ENCODE measurements at regions not wholly inside any gene's neighbourhood (a gene's known extent, or its start where the extent isn't known, plus 50 kb on each side); places are given as distances from the start of the nearest gene placed in this dataset.

DNA sequence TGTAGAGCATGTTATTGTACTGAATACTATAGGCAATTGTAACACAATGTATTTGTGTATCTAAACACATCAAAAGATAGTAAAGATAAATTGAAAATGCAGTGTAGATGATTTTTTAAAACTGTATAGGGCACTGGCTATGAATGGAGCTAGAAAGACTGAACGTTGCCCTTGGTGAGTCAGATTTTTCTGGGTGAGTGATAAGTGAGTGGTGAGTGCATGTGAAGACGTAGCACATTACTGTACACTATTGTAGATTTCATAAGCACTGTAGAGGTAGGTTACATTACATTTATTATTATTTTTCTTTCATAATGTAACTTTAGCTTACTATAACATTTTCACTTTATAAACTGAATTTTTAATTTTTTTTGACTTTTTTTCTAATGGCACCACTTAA lies 1491.6 kb downstream of the TECRL start:
- Histone ChIP-seq H3K18ac (ENCODE audit: low read depth, low read length) (no peak overlapping the region), H2BK20ac (ENCODE audit: low read depth, low read length) (no peak overlapping the region), H2BK15ac (ENCODE audit: low read depth, low read length) (no peak overlapping the region), H3K79me1 (ENCODE audit: low read depth in 1 of 2, low read length in 2 of 2) (no peaks in the 10 kb centered on the region), H3K14ac (replicated peaks; ENCODE audit: low read depth, low read length) (no peak overlapping the region), H3K9me1 (ENCODE audit: insufficient read depth, low read length) (no peaks in the 10 kb centered on the region), H4K91ac (ENCODE audit: insufficient read depth, low read depth, low read length) (no peak overlapping the region), H4K5ac (ENCODE audit: low read depth, low read length) (no peak overlapping the region), H3K4me1 (ENCODE audit: control insufficient read depth, insufficient read depth, low read length) (no peaks in the 10 kb centered on the region), H3K9me3 (ENCODE audit: control insufficient read depth, insufficient read depth, low read length) (no peaks in the 10 kb centered on the region), H4K8ac (ENCODE audit: low read depth in 2 of 2, low read length in 2 of 2) (no peak overlapping the region), H3K23ac (ENCODE audit: low read depth, low read length) (no peak overlapping the region), H2AK5ac (ENCODE audit: low read depth, low read length) (no peak overlapping the region), H4K20me1 (ENCODE audit: insufficient read depth, low read length) (no peaks in the 10 kb centered on the region), H2BK120ac (ENCODE audit: low read depth, low read length) (no peak overlapping the region), H2AK9ac (replicated peaks; ENCODE audit: low read depth, low read length, poor library complexity) (no peak overlapping the region), H3K4me3 (ENCODE audit: insufficient read depth, low read depth, low read length) (no peak overlapping the region), H2BK5ac (ENCODE audit: low read depth, low read length, poor library complexity, severe bottlenecking) (no peak overlapping the region), H3K36me3 (ENCODE audit: control insufficient read depth, insufficient read depth, low read length) (no peaks in the 10 kb centered on the region), H3K9ac (ENCODE audit: low read depth, low read length) (no peak overlapping the region), H3K4me2 (ENCODE audit: low read depth, low read length) (no peak overlapping the region), H3K4ac (ENCODE audit: low read depth, low read length) (no peak overlapping the region), H3K56ac (ENCODE audit: extremely low read depth, insufficient read depth, low read length) (no peak overlapping the region), H3K27ac (ENCODE audit: insufficient read depth, low read length) (no peak overlapping the region), H2AFZ (replicated peaks; ENCODE audit: low read length, poor library complexity) (no peak overlapping the region), H3K27me3 (ENCODE audit: control insufficient read depth, insufficient read depth, low read length) (no peaks in the 10 kb centered on the region)
- ChIA-PET POLR2A (ENCODE audit: unreplicated experiment) (no interaction called here), CTCF (no interaction called here)
- in situ Hi-C loops (cut with MboI; ENCODE audit: low sequenced_read_pairs) (no loop called here), dilution Hi-C loops (cut with HindIII; ENCODE audit: low sequenced_read_pairs, unreplicated experiment) (no loop called here), intact Hi-C loops (cut with micrococcal nuclease) (no loop called here)
- ATAC-seq (ENCODE audit: low read depth) (no peak), DNase-seq (no peak)
- TF ChIP-seq CTCF (conservative IDR thresholded peaks at IDR 0.05; ENCODE audit: low read depth, low read length) (no peak), MAFK (IDR thresholded peaks at IDR 0.05; ENCODE audit: low read depth, low read length) (no peak), FOS (IDR thresholded peaks at IDR 0.05; ENCODE audit: low read depth, low read length) (no peak), RCOR1 (IDR thresholded peaks at IDR 0.05; ENCODE audit: insufficient replicate concordance, low read length) (no peak), CEBPB (IDR thresholded peaks at IDR 0.05; ENCODE audit: low read depth, low read length) (no peak), BHLHE40 (IDR thresholded peaks at IDR 0.05; ENCODE audit: low read depth, low read length) (no peak), RAD21 (IDR thresholded peaks at IDR 0.05; ENCODE audit: low read length) (no peak), MAZ (IDR thresholded peaks at IDR 0.05; ENCODE audit: borderline replicate concordance, low read depth, low read length) (no peak), RFX5 (IDR thresholded peaks at IDR 0.05; ENCODE audit: low read depth, low read length) (no peak), NFE2L2 (IDR thresholded peaks at IDR 0.05; ENCODE audit: low read depth, low read length) (no peak), MXI1 (IDR thresholded peaks at IDR 0.05; ENCODE audit: borderline replicate concordance, low read depth, low read length) (no peak), CHD1 (IDR thresholded peaks at IDR 0.05; ENCODE audit: low read depth, low read length) (no peak), SMC3 (IDR thresholded peaks at IDR 0.05; ENCODE audit: low read depth, low read length) (no peak)
- TF ChIP-seq, protein P1, sequence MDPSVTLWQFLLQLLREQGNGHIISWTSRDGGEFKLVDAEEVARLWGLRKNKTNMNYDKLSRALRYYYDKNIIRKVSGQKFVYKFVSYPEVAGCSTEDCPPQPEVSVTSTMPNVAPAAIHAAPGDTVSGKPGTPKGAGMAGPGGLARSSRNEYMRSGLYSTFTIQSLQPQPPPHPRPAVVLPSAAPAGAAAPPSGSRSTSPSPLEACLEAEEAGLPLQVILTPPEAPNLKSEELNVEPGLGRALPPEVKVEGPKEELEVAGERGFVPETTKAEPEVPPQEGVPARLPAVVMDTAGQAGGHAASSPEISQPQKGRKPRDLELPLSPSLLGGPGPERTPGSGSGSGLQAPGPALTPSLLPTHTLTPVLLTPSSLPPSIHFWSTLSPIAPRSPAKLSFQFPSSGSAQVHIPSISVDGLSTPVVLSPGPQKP (IDR thresholded peaks at IDR 0.05; ENCODE audit: borderline replicate concordance, low read depth, low read length), result no peak
- TF ChIP-seq, protein P2, sequence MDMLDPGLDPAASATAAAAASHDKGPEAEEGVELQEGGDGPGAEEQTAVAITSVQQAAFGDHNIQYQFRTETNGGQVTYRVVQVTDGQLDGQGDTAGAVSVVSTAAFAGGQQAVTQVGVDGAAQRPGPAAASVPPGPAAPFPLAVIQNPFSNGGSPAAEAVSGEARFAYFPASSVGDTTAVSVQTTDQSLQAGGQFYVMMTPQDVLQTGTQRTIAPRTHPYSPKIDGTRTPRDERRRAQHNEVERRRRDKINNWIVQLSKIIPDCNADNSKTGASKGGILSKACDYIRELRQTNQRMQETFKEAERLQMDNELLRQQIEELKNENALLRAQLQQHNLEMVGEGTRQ (IDR thresholded peaks at IDR 0.05; ENCODE audit: low read depth, low read length), result no peak
- WGBS, 2 experiments (ENCODE audit: extremely low coverage in 2 of 2, insufficient read length in 1 of 2), result no CpG with 5 or more reads among the region's 2 CpGs
- BruUV-seq (replicated peaks), result no TSS peak

Measured in IMR-90 (cell line).